Testis (tissue), 2 donors: ENCODE measurements at regions not wholly inside any gene's neighbourhood (a gene's known extent, or its start where the extent isn't known, plus 50 kb on each side); places are given as distances from the start of the nearest gene placed in this dataset.

ENCODE experiments used
- CTCF ChIP-seq, 3 experiments: fragments of 450-650 bp in 2 of 3; fragments of 200-600 bp in 1 of 3; sonication (generic) in 1 of 3; IDR thresholded peaks; one replicate each; pipeline ENCODE4 v1.5.1; 2016 to 2019; ENCODE audit warnings: antibody characterized with exemption in 3 of 3, mild to moderate bottlenecking in 2 of 3, moderate library complexity in 1 of 3
- POLR2A ChIP-seq: fragments of 450-650 bp; IDR thresholded peaks from one replicate; pipeline ENCODE4 v1.6.1; 2017; ENCODE audit warnings: antibody characterized with exemption, mild to moderate bottlenecking, moderate library complexity

- no peak for TF ChIP-seq CTCF (IDR thresholded peaks at IDR 0.05)
- TF ChIP-seq POLR2A, result no peak
Measured at GRCh38 chr2:58631986-58632385, 390.9 kb upstream of the FANCL start.
